Uterus (tissue), 3 donors: ENCODE measurements at regions not wholly inside any gene's neighbourhood (a gene's known extent, or its start where the extent isn't known, plus 50 kb on each side); places are given as distances from the start of the nearest gene placed in this dataset.
A peak's percentile ranks its signal among the peaks of the same experiment; 100 is the strongest.

ENCODE experiments used
- DNase-seq, 2 donors: peaks; one replicate each; pipeline ENCODE4 v3.0.0-alpha.2; 2019 to 2020
- H3K27ac ChIP-seq, 2 donors: fragments of 200-600 bp; sonication (generic); 1 replicate in 1 of 2; 2 replicates in 1 of 2; pipeline ENCODE4 v1.5.1; 2016 to 2018
- H3K27me3 ChIP-seq, 2 donors: fragments of 200-600 bp; sonication (generic); one replicate each; pipeline ENCODE4 v1.5.1; 2018 to 2019; ENCODE audit warnings: control low read depth in 1 of 2
- H3K36me3 ChIP-seq, 2 donors: fragments of 200-600 bp; sonication (generic); one replicate each; pipeline ENCODE4 v1.5.1; 2019; ENCODE audit warnings: control low read depth in 1 of 2
- H3K4me1 ChIP-seq, 2 donors: fragments of 200-600 bp; sonication (generic); one replicate each; pipeline ENCODE4 v1.5.1; 2018 to 2019; ENCODE audit warnings: control low read depth in 1 of 2
- H3K4me3 ChIP-seq, 2 donors: fragments of 200-600 bp; sonication (generic); 1 replicate in 1 of 2; 2 replicates in 1 of 2; pipeline ENCODE4 v1.5.1; 2018 to 2019; ENCODE audit warnings: mild to moderate bottlenecking in 1 of 2
- H3K9me3 ChIP-seq, 2 donors: fragments of 200-600 bp; sonication (generic); one replicate each; pipeline ENCODE4 v1.5.1; 2019; ENCODE audit warnings: control low read depth in 1 of 2
- POLR2A ChIP-seq, 2 donors: fragments of 450-650 bp; IDR thresholded peaks; one replicate each; pipeline ENCODE4 v1.6.1; 2016; ENCODE audit warnings: antibody characterized with exemption in 2 of 2, mild to moderate bottlenecking in 1 of 2, moderate library complexity in 1 of 2
- intact Hi-C: fragments of 100-400 bp; cut with DNase I; formaldehyde crosslinking; loops from one replicate; pipeline ENCODE4 v1.15.1; 2023; ENCODE audit warnings: low total_unique reads
- TF ChIP-seq, protein P1 (sequence below), 4 experiments: fragments of 200-600 bp in 2 of 4; fragments of 450-650 bp in 2 of 4; sonication (generic) in 2 of 4; IDR thresholded peaks; one replicate each; pipeline ENCODE4 v1.5.1; 2016 to 2019; ENCODE audit warnings: antibody characterized with exemption in 4 of 4, mild to moderate bottlenecking in 2 of 4, moderate library complexity in 1 of 4
- donor health status: DM: yes; HTN: yes; CAD: no.

DNA sequence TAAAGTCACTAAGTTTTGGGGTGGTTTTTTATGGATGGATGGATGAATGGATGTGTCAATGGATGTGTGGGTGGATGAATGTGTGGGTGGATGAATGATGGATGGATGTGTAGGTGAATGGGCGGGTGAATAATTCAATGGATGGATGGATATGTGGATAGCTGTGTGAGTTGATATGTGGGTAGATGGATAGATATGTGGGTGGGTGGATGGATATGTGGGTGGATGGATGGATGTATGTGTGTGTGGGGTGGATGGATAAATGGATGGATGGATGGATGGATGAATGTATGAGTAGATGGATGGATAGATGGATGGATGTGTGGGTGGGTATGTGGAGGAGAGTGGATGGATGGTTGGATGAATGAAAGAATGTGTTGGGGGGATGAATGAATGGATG lies 310.1 kb upstream of the C16orf82 start:
- no peaks in the 10 kb centered on the region for H3K36me3 ChIP-seq
- no peak for TF ChIP-seq POLR2A (IDR thresholded peaks at IDR 0.05)
- TF ChIP-seq, protein P1, sequence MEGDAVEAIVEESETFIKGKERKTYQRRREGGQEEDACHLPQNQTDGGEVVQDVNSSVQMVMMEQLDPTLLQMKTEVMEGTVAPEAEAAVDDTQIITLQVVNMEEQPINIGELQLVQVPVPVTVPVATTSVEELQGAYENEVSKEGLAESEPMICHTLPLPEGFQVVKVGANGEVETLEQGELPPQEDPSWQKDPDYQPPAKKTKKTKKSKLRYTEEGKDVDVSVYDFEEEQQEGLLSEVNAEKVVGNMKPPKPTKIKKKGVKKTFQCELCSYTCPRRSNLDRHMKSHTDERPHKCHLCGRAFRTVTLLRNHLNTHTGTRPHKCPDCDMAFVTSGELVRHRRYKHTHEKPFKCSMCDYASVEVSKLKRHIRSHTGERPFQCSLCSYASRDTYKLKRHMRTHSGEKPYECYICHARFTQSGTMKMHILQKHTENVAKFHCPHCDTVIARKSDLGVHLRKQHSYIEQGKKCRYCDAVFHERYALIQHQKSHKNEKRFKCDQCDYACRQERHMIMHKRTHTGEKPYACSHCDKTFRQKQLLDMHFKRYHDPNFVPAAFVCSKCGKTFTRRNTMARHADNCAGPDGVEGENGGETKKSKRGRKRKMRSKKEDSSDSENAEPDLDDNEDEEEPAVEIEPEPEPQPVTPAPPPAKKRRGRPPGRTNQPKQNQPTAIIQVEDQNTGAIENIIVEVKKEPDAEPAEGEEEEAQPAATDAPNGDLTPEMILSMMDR (IDR thresholded peaks at IDR 0.05), result no peak
- no peak overlapping the region for H3K4me3 ChIP-seq
- no peak overlapping the region for H3K27ac ChIP-seq
- no peaks in the 10 kb centered on the region for H3K4me1 ChIP-seq
- DNase-seq, result no peak
- intact Hi-C loops, result no loop called here
- H3K27me3 ChIP-seq, result no peaks in the 10 kb centered on the region
- H3K9me3 ChIP-seq, result no peaks in the 10 kb centered on the region

DNA sequence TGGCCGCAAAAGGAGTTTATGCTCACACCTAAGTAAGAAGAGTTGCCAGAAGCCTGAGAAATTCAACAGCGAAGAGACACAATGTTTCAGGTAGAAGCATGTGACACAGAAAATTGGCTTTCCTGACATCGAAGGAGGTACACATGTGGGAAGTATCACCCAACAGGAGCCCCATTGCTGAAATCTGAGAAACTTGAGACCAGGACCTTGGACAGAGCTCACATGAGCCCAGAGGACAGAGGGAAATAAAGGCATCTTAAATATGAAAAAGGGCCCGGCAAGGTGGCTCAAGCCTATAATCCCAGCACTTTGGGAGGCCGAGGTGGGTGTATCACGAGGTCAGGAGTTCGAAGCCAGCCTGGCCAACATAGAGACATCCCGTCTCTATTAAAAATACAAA lies 304.1 kb upstream of the C16orf82 start:
- TF ChIP-seq, protein P1 (IDR thresholded peaks at IDR 0.05), result no peak
- no peak for TF ChIP-seq POLR2A (IDR thresholded peaks at IDR 0.05)
- intact Hi-C loops, result no loop called here
- H3K27ac ChIP-seq, result no peak overlapping the region

DNA sequence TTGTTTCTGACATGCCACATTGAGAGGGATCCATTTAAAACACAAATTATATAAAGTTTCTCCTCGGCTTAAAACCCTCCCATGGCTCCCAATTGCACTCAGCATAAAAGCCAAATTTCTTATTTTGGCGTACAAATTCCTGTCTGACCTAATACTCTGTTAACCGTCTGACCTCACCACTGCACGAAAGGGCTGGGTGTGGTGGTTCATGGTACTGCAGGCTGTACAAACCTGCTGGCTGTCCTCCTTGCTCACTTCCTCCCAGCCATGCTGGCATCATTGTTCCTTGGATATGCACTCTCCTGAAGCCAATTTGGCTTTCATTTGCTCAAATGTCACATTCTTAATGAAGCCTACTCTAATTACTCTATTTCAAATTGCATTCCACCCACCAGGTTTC lies 301.6 kb upstream of the C16orf82 start:
- Histone ChIP-seq H3K4me1 (no peaks in the 10 kb centered on the region), H3K27ac (no peak overlapping the region), H3K4me3 (no peak overlapping the region), H3K9me3 (no peaks in the 10 kb centered on the region), H3K27me3 (no peaks in the 10 kb centered on the region), H3K36me3 (no peaks in the 10 kb centered on the region)
- intact Hi-C loops, result no loop called here
- no peak for DNase-seq
- TF ChIP-seq POLR2A (IDR thresholded peaks at IDR 0.05), result no peak
- TF ChIP-seq, protein P1 (IDR thresholded peaks at IDR 0.05), result peak in 1 of 4 experiments; percentile 5

More for the DNA sequence above, 304.1 kb upstream of the C16orf82 start:
- H3K27me3 ChIP-seq, result no peaks in the 10 kb centered on the region
- no peak for DNase-seq
- no peak overlapping the region for H3K4me3 ChIP-seq
- no peaks in the 10 kb centered on the region for H3K36me3 ChIP-seq
- H3K4me1 ChIP-seq, result no peaks in the 10 kb centered on the region
- no peaks in the 10 kb centered on the region for H3K9me3 ChIP-seq

DNA sequence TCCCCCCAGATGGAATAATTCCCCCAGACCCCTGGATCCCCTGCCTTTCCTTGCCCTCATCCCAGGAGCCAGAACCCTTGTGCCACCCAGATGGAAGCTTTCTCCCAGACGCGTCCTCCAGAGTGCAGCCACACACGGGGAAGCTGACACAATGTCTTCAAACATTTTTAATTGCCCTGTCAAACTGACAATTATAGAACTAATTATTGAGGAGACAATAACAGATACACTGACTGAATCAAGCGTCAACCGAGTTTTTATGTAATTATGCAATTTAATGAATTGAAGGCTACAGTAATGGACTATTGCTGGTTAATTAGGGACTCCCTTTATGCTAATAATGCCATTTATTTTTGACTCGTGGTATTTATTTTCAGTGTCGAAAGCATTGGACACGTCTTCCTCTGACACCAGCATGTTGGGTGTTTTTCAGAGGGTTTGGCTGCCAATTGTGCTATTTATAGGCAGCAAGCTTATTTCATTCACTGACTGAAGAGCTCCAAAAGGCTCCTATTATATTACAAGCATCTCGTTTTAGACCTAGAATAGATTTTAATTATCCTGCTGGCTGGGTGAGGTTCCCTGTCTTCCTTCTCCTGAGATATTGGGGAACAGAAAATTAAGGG lies 298.2 kb upstream of the C16orf82 start:
- no peak overlapping the region for H3K27ac ChIP-seq
- DNase-seq, result no peak
- H3K4me3 ChIP-seq, result no peak overlapping the region
- no peak for TF ChIP-seq POLR2A (IDR thresholded peaks at IDR 0.05)
- TF ChIP-seq, protein P1 (IDR thresholded peaks at IDR 0.05), result no peak
- no peaks in the 10 kb centered on the region for H3K9me3 ChIP-seq
- H3K27me3 ChIP-seq, result no peaks in the 10 kb centered on the region
- no peaks in the 10 kb centered on the region for H3K36me3 ChIP-seq
- no peaks in the 10 kb centered on the region for H3K4me1 ChIP-seq
- intact Hi-C loops, result no loop called here

DNA sequence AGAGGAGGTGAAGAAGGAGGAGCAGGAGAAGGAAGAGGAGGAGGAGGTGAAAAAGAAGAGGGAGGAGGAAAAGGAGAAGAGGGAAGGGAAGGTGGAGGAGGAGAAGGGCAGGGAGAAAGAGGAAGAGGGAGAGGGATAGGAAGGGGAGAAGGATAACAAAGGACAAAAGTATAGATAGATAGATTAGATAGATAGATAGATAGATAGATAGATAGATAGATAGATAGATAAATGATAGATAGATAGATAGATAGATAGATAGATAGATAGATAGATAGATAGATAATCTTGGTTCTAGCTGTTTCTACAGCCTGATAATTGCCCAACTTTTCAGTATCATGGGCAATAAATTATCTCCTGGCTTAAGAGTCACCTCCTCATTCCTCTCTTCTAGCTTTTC lies 296.2 kb upstream of the C16orf82 start:
- H3K9me3 ChIP-seq, result no peaks in the 10 kb centered on the region
- intact Hi-C loops, result no loop called here
- H3K27me3 ChIP-seq, result no peaks in the 10 kb centered on the region
- no peak overlapping the region for H3K27ac ChIP-seq
- TF ChIP-seq, protein P1 (IDR thresholded peaks at IDR 0.05), result no peak
- no peak for TF ChIP-seq POLR2A (IDR thresholded peaks at IDR 0.05)
- DNase-seq, result no peak
- no peaks in the 10 kb centered on the region for H3K36me3 ChIP-seq
- no peak overlapping the region for H3K4me3 ChIP-seq
- H3K4me1 ChIP-seq, result no peaks in the 10 kb centered on the region
